WTC11 (cell line): ENCODE measurements at regions not wholly inside any gene's neighbourhood (a gene's known extent, or its start where the extent isn't known, plus 50 kb on each side); places are given as distances from the start of the nearest gene placed in this dataset.

Experiments
- ATAC-seq: fragments of 200-7000 bp; cut with Tn5 transposase; 2 replicates; pipeline ENCODE4 v1.10.0; 2021; ENCODE audit warnings: mild to moderate bottlenecking, moderate library complexity
- CTCF ChIA-PET: fragments of 300-600 bp; sonication (Branson Sonifier 250); formaldehyde crosslinking; loops from one replicate; lab custom pipeline; 2021; ENCODE audit warnings: antibody characterized with exemption; lab: Charles Lee
- POLR2A ChIA-PET: fragments of 350-600 bp; sonication (Branson Sonifier 250); formaldehyde crosslinking; loops from one replicate; lab custom pipeline; 2021; ENCODE audit warnings: antibody characterized with exemption; lab: Charles Lee
- DNase-seq: peaks from one replicate; pipeline ENCODE4 v3.0.0; 2021; ENCODE audit warnings: low spot score
- H3K27ac Mint-ChIP-seq: 2 replicates; pipeline ENCODE4 v1.8.0; 2021; ENCODE audit warnings: mixed read lengths
- H3K27me3 Mint-ChIP-seq: 2 replicates; pipeline ENCODE4 v1.8.0; 2021; ENCODE audit warnings: low read depth, mild to moderate bottlenecking, moderate library complexity, mixed read lengths
- H3K36me3 Mint-ChIP-seq: 2 replicates; pipeline ENCODE4 v1.8.0; 2021; ENCODE audit warnings: mixed read lengths
- H3K4me1 Mint-ChIP-seq: 2 replicates; pipeline ENCODE4 v1.8.0; 2022; ENCODE audit warnings: mixed read lengths
- H3K4me3 Mint-ChIP-seq: 2 replicates; pipeline ENCODE4 v1.8.0; 2021; ENCODE audit warnings: mild to moderate bottlenecking, moderate library complexity, mixed read lengths
- H3K9me3 Mint-ChIP-seq: 2 replicates; pipeline ENCODE4 v1.8.0; 2021; ENCODE audit warnings: mixed read lengths
- AR ChIP-seq: fragments of 250-450 bp; sonication (Bioruptor Pico); IDR thresholded peaks from 2 replicates; pipeline ENCODE4 v1.9.0; 2021; ENCODE audit warnings: mild to moderate bottlenecking
- CBFB ChIP-seq: sonication (generic); formaldehyde crosslinking; IDR thresholded peaks from 2 replicates; pipeline ENCODE4 v1.8.1; 2022; ENCODE audit warnings: mild to moderate bottlenecking, low read depth, missing genetic modification reagents
- E2F1 ChIP-seq: sonication (generic); formaldehyde crosslinking; IDR thresholded peaks from 2 replicates; pipeline ENCODE4 v1.8.0; 2022; ENCODE audit warnings: mild to moderate bottlenecking, missing genetic modification reagents
- ERG ChIP-seq: fragments of 250-450 bp; sonication (Bioruptor Pico); IDR thresholded peaks from 2 replicates; pipeline ENCODE4 v1.8.0; 2021; ENCODE audit warnings: mild to moderate bottlenecking
- FOXP4 ChIP-seq: sonication (generic); formaldehyde crosslinking; IDR thresholded peaks from 2 replicates; pipeline ENCODE4 v1.8.0; 2022; ENCODE audit warnings: mild to moderate bottlenecking, missing genetic modification reagents
- IRF1 ChIP-seq: sonication (generic); formaldehyde crosslinking; IDR thresholded peaks from 2 replicates; pipeline ENCODE4 v1.8.0; 2023; ENCODE audit warnings: missing genetic modification reagents
- IRF2 ChIP-seq: sonication (generic); formaldehyde crosslinking; IDR thresholded peaks from 2 replicates; pipeline ENCODE4 v1.8.0; 2022; ENCODE audit warnings: low read depth, missing genetic modification reagents, borderline replicate concordance
- JAZF1 ChIP-seq: fragments of 250-450 bp; sonication (Bioruptor Pico); IDR thresholded peaks from 2 replicates; pipeline ENCODE4 v1.9.0; 2021; ENCODE audit warnings: moderate library complexity, mild to moderate bottlenecking, inconsistent platforms
- JUN ChIP-seq: sonication (generic); formaldehyde crosslinking; IDR thresholded peaks from 2 replicates; pipeline ENCODE4 v1.8.0; 2023; ENCODE audit warnings: mild to moderate bottlenecking, missing genetic modification reagents
- NR3C1 ChIP-seq: sonication (generic); formaldehyde crosslinking; conservative IDR thresholded peaks from 2 replicates; pipeline ENCODE4 v1.8.1; 2023; ENCODE audit warnings: low read depth, mild to moderate bottlenecking, missing genetic modification reagents
- PRDM15 ChIP-seq: sonication (generic); formaldehyde crosslinking; IDR thresholded peaks from 2 replicates; pipeline ENCODE4 v1.8.0; 2022; ENCODE audit warnings: missing genetic modification reagents
- TEAD4 ChIP-seq: sonication (generic); formaldehyde crosslinking; IDR thresholded peaks from 2 replicates; pipeline ENCODE4 v1.8.0; 2022; ENCODE audit warnings: mild to moderate bottlenecking, missing genetic modification reagents
- TP53 ChIP-seq: sonication (generic); formaldehyde crosslinking; IDR thresholded peaks from 2 replicates; pipeline ENCODE4 v1.8.1; 2023; ENCODE audit warnings: mild to moderate bottlenecking, missing genetic modification reagents
- ZNF281 ChIP-seq: sonication (generic); formaldehyde crosslinking; IDR thresholded peaks from 2 replicates; pipeline ENCODE4 v1.8.0; 2023; ENCODE audit warnings: mild to moderate bottlenecking, missing genetic modification reagents
- ZNF416 ChIP-seq: fragments of 250-450 bp; sonication (Bioruptor Pico); IDR thresholded peaks from 2 replicates; pipeline ENCODE4 v1.9.0; 2021; ENCODE audit warnings: mild to moderate bottlenecking, inconsistent platforms
- ZNF512 ChIP-seq: sonication (generic); formaldehyde crosslinking; IDR thresholded peaks from 2 replicates; pipeline ENCODE4 v1.8.1; 2022; ENCODE audit warnings: missing genetic modification reagents, borderline replicate concordance
- ZNF532 ChIP-seq: fragments of 250-450 bp; sonication (Bioruptor Pico); IDR thresholded peaks from 2 replicates; pipeline ENCODE4 v1.9.0; 2021; ENCODE audit warnings: mild to moderate bottlenecking, borderline replicate concordance

- Mint-ChIP-seq H3K36me3 (peaks cover 27% of the 10 kb centered on the region), H3K27me3 (no peaks in the 10 kb centered on the region; the same call in 1 of the 2 replicates), H3K9me3 (peaks cover 46% of the 10 kb centered on the region), H3K27ac (no peak overlapping the region), H3K4me3 (no peak overlapping the region), H3K4me1 (peaks cover 16% of the 10 kb centered on the region)
- ATAC-seq (no peak), DNase-seq (no peak)
- ChIA-PET POLR2A (no interaction called here), CTCF (no interaction called here)
- TF ChIP-seq NR3C1 (CRISPR knock-in tag) (no peak), CBFB (no peak), TEAD4 (CRISPR knock-in tag) (no peak), ZNF416 (CRISPR knock-in tag) (no peak), IRF2 (CRISPR knock-in tag) (no peak), AR (CRISPR knock-in tag) (no peak), ZNF512 (CRISPR knock-in tag) (no peak), FOXP4 (CRISPR knock-in tag) (no peak), PRDM15 (CRISPR knock-in tag) (no peak), JUN (CRISPR knock-in tag) (no peak), ZNF281 (CRISPR knock-in tag) (no peak), JAZF1 (CRISPR knock-in tag) (no peak), ZNF532 (no peak), E2F1 (CRISPR knock-in tag) (no peak), ERG (CRISPR knock-in tag) (no peak), TP53 (no peak), IRF1 (CRISPR knock-in tag) (no peak)
Measured at GRCh38 chr5:68489556-68489955, 274.0 kb downstream of the PIK3R1 start.
